ENCODE measurements at regions not wholly inside any gene's neighbourhood (a gene's known extent, or its start where the extent isn't known, plus 50 kb on each side); places are given as distances from the start of the nearest gene placed in this dataset.

GRCh38 chr3:70517124-70517890 is 204.9 kb upstream of the MDFIC2 start:
- intact Hi-C loops (cut with DNase I): no loop called here
- TF ChIP-seq, protein P1, sequence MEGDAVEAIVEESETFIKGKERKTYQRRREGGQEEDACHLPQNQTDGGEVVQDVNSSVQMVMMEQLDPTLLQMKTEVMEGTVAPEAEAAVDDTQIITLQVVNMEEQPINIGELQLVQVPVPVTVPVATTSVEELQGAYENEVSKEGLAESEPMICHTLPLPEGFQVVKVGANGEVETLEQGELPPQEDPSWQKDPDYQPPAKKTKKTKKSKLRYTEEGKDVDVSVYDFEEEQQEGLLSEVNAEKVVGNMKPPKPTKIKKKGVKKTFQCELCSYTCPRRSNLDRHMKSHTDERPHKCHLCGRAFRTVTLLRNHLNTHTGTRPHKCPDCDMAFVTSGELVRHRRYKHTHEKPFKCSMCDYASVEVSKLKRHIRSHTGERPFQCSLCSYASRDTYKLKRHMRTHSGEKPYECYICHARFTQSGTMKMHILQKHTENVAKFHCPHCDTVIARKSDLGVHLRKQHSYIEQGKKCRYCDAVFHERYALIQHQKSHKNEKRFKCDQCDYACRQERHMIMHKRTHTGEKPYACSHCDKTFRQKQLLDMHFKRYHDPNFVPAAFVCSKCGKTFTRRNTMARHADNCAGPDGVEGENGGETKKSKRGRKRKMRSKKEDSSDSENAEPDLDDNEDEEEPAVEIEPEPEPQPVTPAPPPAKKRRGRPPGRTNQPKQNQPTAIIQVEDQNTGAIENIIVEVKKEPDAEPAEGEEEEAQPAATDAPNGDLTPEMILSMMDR (IDR thresholded peaks at IDR 0.05): no peak
- Histone ChIP-seq H3K9me3 (no peaks in the 10 kb centered on the region), H3K27ac (no peak overlapping the region), H3K36me3 (ENCODE audit: insufficient read depth in 1 of 2, low read depth in 1 of 2) (no peaks in the 10 kb centered on the region), H3K4me1 (no peaks in the 10 kb centered on the region), H3K4me3 (no peak overlapping the region), H3K27me3 (ENCODE audit: insufficient read depth in 3 of 3, low read length in 2 of 3) (no peaks in the 10 kb centered on the region)
- ATAC-seq (no peak), DNase-seq (no peak)
- 56 to 67% (median 62%) methylated on average over 3 of the region's 3 CpGs for WGBS, 3 donors

- no peak for ATAC-seq
- Histone ChIP-seq H3K4me3 (no peak overlapping the region), H3K27me3 (ENCODE audit: insufficient read depth in 3 of 3, low read length in 2 of 3) (no peaks in the 10 kb centered on the region), H3K9me3 (no peaks in the 10 kb centered on the region), H3K36me3 (ENCODE audit: insufficient read depth in 1 of 2, low read depth in 1 of 2) (no peaks in the 10 kb centered on the region), H3K4me1 (no peaks in the 10 kb centered on the region), H3K27ac (no peak overlapping the region)
- intact Hi-C loops (cut with DNase I): no loop called here
- WGBS, 3 donors: 78 to 85% (median 81%) methylated on average over 4 of the region's 4 CpGs
- TF ChIP-seq, protein P1 (IDR thresholded peaks at IDR 0.05): no peak
- DNase-seq: no peak
Measured at GRCh38 chr3:70516076-70516475, 203.6 kb upstream of the MDFIC2 start.

DNA sequence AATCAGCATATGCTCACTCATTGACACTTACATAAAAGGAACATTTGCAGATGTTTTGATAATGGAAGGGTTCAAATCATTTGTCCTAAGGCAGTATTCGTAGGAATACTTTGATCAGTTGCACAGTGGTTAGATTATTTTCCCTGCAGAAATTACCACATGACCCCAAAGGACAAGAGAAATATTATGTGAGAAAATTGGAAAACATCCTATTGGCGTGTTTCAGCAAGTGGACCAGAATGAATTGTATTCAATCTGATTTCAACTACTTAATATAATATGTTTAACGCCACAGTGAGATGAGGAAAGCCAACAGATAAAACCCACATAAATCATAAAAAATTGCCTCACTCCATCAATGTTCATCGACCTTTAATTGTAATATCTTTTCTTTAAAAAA is 195.0 kb upstream of the MDFIC2 start:
- Histone ChIP-seq H3K27me3 (ENCODE audit: insufficient read depth in 3 of 3, low read length in 2 of 3) (no peaks in the 10 kb centered on the region), H3K4me3 (no peak overlapping the region), H3K36me3 (ENCODE audit: insufficient read depth in 1 of 2, low read depth in 1 of 2) (no peaks in the 10 kb centered on the region), H3K27ac (no peak overlapping the region), H3K4me1 (no peaks in the 10 kb centered on the region), H3K9me3 (no peaks in the 10 kb centered on the region)
- TF ChIP-seq, protein P1 (IDR thresholded peaks at IDR 0.05): no peak
- intact Hi-C loops (cut with DNase I): no loop called here
- 68 to 71% (median 68%) methylated on average over 4 of the region's 4 CpGs for WGBS, 3 donors
- DNase-seq (no peak), ATAC-seq (no peak)

DNA sequence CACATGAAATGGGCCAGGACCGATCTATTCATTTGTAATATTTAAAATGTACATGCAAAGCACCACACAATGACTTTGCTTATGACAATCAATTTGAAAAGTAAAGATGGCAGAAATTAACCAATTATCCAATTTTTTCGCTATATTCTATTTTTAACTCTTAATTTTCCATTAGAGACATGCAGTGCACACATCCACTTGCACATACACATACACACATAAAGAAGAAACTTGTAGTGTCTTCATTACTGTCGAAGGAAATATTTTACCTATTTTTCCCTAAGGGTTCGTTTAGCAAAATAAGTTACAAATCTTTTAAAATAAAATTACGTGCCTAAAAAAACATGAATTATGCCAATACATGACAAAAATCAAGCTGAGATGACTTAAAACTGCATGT is 194.3 kb upstream of the MDFIC2 start:
- WGBS, 3 donors: 82 to 87% (median 85%) methylated on average over 5 of the region's 5 CpGs

More for the DNA sequence above, 194.3 kb upstream of the MDFIC2 start:
- Histone ChIP-seq H3K27ac (no peak overlapping the region), H3K9me3 (no peaks in the 10 kb centered on the region), H3K27me3 (ENCODE audit: insufficient read depth in 3 of 3, low read length in 2 of 3) (no peaks in the 10 kb centered on the region), H3K36me3 (ENCODE audit: insufficient read depth in 1 of 2, low read depth in 1 of 2) (no peaks in the 10 kb centered on the region), H3K4me3 (no peak overlapping the region), H3K4me1 (no peaks in the 10 kb centered on the region)
- no peak for ATAC-seq
- TF ChIP-seq, protein P1 (IDR thresholded peaks at IDR 0.05): no peak
- DNase-seq: no peak
- intact Hi-C loops (cut with DNase I): no loop called here
